Frontal cortex (tissue), 3 donors: ENCODE measurements at regions not wholly inside any gene's neighbourhood (a gene's known extent, or its start where the extent isn't known, plus 50 kb on each side); places are given as distances from the start of the nearest gene placed in this dataset.
"Not testable (repeated sequence)": the region's sequence is repeated elsewhere in the genome, so short reads cannot be mapped to it uniquely, and the experiment has no call there.

ENCODE experiments used
- DNase-seq, 2 donors: peaks; one replicate each; pipeline ENCODE4 v3.0.0; 2012; ENCODE audit warnings: low spot score in 2 of 2
- FAIRE-seq: peaks from 2 replicates; lab custom pipeline; 2012; peaks lifted over from hg19 to GRCh38; lab: Jason Lieb, UNC
- donor health status: control.
- donor health status: control.
- donor health status: control.

DNA sequence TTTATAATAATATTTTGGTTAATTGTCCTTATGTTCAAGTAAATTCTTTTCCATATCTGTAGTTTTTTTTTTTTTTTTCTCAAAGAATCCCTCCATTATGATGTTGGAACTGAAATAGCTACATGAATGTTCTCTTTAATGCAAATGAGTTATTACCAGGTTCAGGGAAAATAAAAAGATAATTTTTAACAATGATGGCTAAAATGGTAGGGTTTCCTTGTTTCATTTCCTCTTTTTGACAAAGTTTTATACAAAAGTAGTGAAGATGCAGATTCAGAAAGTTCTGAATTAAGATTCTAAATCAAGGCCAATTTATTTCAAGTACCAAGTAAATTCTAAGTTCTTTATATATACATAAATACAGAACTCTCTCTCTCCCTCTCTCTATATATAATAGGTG, 779.0 kb upstream of the INTU start:
- DNase-seq, result no peak
- no peak for FAIRE-seq

DNA sequence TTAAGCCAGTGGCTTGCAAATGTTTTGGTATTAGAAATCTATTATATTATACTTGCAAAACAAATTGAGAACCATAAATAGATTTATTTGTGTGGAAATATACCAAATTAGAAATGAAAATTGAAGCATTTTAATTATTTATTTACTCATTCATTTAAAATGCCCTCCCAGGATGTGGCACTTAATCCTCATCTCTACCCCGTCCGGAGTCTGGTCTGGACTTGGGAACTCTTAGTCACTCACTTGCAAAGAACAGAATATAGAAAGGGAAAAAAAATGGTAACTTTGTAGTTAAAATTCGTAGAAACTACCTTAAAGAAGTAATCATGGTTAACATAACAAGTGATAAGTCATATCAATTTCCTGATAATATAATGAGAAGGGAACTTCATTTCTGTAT, 775.9 kb upstream of the INTU start:
- no peak for DNase-seq
- no peak for FAIRE-seq

DNA sequence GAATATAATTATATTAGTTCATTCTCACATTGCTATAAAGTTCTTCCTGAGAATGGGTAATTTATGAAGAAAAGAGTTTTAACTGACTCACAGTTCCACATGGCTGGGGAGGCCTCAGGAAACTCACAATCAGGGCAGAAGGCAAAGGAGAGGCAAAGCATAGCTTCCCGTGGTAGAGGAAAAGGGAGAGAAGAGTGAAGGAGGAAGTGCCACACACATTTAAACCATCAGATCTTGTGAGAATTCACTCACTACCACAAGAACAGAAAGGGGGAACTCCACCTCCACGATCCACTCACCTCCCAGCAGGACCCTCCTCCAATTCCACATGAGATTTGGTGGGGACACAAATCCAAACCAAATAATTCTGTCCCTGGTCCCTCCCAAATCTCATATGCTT, 773.4 kb upstream of the INTU start:
- FAIRE-seq (no peak), DNase-seq (no peak)

DNA sequence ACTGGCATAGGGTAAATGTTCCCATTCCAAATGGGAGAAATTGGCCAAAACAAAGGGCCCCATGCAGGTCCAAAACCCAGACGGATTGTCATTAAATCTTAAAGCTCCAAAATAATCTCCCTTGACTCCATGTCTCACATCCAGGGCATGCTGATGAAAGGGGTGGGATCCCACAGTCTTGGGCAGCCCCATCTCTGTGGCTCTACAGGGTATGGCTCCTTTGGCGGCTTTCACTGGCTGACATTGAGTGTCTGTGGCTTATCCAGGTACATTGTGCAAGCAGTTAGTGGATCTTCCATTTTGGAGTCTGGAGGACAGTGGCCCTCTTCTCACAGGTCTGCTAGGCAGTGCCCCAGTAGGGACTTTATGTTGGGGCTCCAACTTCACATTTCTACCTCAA, 772.9 kb upstream of the INTU start:
- no peak for FAIRE-seq
- DNase-seq, result no peak

DNA sequence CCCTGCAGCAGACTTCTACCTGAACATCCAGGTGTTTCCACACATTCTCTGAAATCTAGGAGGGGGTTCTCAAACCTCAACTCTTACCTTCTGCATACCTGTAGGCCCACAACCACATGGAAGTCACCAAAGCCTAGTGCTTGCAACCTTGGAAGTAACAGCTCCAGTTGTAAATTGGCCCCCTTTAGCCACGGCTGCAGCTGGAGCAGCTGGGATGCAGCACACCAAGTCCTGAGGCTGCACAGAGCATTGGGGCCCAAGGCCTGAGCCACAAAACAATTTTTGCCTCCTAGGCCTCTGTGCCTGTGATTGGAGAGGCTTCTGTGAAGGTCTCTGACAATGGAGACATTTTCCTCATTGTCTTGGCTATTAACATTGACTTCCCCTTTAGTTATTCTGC, 772.4 kb upstream of the INTU start:
- FAIRE-seq (no peak), DNase-seq (no peak)

DNA sequence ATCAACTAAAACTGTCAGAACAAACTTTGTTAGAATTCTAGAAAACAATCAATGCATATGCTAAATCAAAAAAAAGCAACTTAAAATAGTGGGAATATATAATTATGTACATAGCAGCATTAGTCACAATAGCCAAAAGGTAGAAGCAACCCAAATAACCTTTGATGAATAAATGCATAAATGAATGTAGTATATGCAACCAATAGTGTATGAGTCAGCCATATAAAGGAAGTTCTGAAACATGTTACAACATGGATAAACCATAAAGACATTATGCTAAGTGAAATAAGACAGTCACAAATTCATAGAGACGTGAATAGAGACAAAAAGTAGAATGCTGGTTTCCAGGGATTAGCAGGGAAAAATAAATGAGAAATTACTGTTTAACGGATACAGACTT, 762.8 kb upstream of the INTU start:
- FAIRE-seq, result no peak
- no peak for DNase-seq

DNA sequence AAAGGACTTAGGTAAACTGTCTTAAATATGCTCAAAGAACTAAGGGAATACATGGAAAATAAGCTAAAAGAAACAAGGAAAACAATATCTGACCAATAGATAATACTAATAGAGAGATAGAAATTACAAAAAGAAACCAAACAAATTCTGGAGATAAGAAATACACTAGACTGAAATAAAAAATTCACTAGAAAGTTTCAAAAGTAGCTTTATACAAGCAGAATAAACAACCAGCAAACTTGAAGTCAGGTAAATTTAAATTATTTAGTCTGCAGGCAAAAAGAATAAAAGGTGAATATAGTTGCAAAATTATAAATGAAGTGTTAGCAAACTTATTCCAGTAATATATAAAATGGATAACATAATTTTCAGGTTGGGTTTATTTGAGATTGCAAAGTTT, 760.9 kb upstream of the INTU start:
- no peak for FAIRE-seq

DNA sequence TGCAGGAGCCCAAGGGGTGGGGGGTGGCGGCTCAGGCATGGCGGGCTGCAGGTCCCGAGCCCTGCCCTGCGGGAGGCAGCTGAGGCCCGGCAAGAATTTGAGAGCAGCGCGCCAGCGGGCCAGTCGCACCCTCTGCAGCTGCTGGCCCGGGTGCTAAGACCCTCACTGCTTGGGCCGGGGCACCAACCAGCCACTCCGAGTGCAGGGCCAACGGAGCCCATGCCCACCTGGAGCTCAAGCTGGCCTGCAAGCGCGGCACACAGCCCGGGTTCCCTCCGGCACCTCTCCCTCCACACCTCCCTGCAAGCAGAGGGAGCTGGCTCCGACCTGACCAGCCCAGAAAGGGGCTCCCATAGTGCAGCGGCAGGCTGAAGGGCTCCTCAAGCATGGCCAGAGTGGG, 758.2 kb upstream of the INTU start:
- FAIRE-seq, result no peak
- DNase-seq, result no peak

More for the DNA sequence above, 760.9 kb upstream of the INTU start:
- DNase-seq, result no peak

DNA sequence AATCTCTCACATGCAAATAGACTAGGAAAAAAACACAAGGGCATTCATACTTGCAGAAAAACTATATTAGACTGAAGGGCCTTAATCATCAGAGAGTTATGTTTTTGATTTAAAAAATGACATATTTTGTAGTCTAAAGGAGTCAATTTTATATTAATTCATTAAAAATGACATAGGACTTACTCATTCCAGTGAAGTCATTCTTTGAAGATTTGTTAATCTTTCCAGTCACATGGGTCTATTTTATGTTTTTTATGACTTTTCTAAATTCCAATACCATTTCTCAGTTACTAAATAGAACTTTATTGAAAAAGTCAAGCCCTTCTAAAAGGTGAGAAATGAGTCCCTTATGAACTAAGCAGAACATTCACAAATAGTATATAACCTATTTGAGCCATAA, 743.8 kb upstream of the INTU start:
- FAIRE-seq, result no peak
- no peak for DNase-seq

DNA sequence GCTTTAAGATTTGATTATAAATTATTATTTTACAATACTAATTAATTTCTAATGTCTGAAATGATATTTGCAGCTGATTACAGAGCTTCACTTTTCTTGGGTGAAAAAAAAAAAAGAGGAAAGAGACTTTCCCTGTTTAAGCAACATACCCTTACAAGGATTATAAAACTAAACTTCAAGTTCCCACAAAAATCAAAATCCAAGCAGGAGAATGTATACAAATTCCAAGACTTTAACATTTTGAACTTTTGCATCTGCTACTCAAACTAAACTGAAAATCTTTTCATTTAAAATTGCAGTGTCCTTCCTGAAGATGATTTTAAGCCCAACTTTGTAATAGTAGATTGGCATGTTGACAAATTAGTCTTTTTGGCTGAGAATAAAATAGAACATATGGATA, 742.4 kb upstream of the INTU start:
- no peak for FAIRE-seq
- no peak for DNase-seq

DNA sequence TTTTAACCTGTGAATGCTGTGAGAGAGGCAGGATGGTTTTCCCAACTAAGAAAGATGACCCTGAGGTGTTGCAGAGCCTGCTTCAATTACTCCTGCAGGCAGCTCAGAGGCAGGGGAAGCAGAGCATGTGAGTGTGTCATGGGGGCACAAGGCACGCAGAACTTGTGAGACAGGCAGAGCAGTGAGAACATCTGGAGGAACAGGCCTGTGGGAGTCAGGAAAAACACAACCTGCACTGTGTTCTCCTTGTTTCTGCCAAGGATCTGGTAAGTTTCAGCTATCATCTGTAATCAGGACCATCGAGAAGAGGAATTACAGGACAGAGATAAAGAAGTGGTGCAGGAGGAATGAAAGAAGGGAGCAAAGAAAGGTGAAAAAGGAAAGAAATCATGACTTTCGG, 741.8 kb upstream of the INTU start:
- FAIRE-seq (no peak), DNase-seq (no peak)

DNA sequence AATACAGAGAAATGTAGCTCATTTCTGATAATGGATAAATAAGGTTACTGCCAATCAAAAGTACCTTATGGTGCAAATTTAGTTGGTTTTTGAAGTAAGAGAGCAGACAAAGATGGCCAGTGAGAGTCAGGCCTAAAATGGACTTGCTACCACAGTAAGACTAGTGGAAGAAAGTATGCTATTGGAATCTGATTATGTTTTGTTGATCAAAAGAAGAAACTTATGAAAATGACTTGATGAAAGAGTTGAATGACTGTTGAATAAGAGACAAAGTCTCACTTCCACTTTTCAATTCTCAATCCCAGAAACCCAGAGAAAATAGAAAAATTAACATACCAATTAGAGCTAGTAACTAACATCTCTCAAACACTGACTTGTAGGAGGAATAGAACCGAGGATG, 737.8 kb upstream of the INTU start:
- DNase-seq (no peak), FAIRE-seq (no peak)

DNA sequence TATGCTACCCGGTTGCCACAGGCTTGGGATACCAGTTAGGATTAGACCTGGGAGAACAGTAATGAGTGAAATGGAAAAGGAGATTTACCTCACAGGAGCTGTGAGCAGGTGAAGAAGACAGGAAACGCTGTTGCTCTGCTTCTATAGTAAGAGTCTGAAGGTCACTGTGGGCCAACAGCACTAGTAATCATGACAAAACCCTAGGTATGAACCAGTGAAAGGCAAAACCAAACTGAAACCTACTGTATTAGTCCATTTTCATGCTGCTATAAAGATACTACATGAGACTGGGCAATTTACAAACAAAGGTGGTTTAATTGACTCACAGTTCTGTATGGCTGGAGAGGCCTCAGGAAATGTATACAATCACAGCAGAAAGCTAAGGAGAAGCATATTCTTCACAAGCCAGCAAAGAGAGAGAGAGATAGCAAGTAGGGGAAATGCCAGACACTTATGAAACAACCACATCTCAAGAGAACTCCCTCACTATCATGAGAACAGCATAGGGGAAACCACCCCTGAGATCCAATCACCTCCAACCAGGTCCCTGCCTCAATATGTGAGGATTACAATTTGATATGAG, 736.7 kb upstream of the INTU start:
- no peak for FAIRE-seq

DNA sequence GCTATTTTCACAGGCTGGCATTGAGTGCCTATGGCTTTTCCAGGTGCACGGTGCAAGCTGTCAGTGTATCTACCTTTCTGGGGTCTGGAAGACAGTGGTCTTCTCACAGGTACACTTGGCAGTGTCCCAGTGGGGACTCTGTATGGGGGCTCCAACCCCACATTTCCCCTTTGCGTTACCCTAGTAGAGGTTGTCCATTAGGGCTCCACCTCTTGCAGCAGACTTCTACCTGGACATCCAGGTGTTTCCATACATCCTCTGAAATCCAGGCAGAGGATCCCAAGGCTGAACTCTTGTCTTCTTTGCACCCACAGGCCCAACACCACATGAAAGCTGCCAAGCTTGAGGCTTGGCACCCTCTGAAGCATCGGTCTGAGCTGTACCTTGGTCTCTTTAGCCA, 735.7 kb upstream of the INTU start:
- DNase-seq (no peak), FAIRE-seq (no peak)

More for the DNA sequence above, 736.7 kb upstream of the INTU start:
- no peak for DNase-seq

DNA sequence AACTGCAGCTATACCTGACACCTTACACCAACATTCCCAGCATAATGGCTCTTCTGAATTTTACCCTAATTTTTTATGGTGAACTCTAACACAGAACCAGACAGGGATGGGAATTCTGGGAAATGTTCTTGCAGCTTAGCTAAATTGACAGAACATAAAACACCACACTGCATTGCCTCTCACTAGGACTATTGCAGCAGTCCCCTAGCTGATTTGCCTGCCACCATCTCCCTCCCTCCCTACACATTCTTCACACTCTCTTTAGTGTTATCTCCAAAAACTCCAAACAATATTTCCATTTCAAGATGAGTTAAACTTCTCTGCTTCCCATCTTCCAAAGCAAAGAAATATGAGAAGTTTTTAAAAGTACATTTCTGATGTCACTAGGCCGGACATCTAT, 733.9 kb upstream of the INTU start:
- FAIRE-seq (no peak), DNase-seq (no peak)

DNA sequence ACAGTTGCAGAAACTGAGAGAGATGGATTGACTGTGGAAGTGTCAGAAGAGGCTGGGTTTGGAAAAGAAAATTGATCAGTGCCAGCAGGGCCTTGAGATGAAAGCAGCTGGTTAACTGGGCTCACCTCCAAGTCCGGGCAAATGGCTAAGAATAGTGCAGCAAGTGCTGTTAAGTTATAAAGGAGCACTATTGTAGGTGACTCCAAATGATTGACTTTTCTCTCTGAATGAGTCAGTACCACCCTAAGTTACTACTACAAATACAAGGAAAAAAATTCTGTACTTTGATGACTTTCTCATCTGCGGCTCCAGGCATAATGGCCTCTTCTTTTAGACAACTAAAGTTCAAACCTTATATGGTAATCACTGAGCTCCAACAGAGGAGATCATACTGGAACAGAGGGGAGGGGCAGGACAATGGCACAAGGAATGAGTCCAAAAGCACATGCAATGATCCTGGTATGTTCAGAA, 733.4 kb upstream of the INTU start:
- no peak for FAIRE-seq
- DNase-seq, result no peak

DNA sequence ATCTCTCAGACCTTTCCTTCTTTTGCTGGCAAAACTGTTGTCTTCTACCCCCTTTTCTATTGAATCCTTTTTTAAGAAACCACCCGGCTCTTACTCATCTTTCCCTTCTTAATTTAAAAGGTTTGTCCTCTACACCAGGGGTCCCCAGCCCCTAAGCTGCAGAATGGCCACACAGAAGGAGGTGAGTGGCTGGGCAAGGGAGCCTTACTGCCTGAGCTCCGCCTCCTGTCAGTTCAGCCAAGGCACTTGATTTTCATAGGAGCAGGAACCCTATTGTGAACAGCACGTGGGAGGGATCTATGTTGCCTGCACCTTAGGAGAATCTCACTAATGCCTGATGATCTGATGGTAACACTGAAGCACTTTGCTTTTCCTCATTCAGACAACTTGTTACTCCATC, 726.3 kb upstream of the INTU start:
- no peak for FAIRE-seq
- DNase-seq, result no peak

DNA sequence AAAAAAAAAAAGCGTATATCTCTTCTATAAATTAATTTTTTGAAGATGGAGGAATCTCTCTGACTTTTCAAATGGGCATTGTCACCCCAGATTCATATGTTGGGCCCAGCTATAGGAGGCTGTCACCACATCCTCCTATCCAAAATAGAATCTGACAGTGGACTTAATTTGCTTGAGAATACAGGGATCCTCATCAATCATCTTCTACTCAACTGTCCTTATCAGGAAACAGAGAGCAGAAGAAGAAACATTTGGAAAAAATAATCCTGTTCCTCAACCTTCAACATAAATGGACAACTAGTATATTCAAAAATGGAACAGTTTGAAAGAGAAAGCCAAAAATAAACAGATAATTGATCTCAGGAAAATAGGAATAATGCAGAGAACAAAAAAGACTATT, 725.4 kb upstream of the INTU start:
- FAIRE-seq, result no peak
- no peak for DNase-seq

DNA sequence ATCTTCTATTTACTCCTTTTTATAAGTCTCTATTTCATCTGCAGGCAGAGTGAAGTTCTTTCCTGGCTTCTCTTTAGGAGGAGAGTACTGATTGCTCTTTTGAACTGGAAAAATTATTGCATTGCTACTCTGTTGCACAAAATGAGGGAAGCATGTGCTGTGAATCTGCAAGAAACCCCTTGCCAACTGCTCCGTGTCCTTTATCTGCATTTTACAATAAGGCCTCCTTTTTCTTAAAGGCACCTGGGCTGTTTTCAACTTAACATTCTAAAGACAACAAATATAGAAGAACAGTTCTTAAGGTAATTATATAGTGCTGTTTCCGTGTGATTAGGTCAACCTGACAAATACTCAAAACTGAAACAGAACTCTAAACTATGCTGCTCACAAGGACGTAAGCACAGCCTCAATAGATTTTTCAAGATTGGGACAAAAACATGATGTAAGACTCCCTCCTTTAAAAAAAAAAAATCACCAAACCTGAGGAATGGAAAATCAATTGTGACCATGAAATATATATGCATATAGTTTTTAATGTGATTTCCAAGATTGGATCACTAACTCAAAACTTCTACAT, 716.6 kb upstream of the INTU start:
- no peak for DNase-seq
- FAIRE-seq, result no peak

DNA sequence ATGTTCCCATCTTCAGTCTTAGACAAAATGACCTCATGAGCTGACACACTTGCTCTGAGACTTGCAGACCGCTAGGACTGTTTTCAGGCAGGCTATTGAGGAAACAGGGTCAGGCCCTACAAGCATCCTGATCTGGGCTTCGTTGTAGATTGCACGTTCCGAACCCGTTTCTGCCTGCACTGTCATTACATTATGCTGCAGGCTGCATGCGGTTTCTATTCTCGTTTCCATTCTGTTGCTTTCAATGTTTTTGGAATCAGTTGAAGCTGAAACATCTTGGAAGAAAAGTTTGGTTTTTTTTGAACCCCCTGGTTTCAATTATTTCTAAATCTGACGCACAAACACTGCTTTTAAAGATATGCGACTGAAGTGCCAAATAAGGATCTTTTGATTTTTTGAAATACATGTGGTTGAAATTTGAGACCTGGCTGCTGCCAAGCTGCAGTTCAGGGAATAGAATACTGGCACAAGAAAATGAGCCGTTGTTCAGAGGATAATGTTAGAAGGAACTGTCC, 716.1 kb upstream of the INTU start:
- no peak for DNase-seq
- no peak for FAIRE-seq

DNA sequence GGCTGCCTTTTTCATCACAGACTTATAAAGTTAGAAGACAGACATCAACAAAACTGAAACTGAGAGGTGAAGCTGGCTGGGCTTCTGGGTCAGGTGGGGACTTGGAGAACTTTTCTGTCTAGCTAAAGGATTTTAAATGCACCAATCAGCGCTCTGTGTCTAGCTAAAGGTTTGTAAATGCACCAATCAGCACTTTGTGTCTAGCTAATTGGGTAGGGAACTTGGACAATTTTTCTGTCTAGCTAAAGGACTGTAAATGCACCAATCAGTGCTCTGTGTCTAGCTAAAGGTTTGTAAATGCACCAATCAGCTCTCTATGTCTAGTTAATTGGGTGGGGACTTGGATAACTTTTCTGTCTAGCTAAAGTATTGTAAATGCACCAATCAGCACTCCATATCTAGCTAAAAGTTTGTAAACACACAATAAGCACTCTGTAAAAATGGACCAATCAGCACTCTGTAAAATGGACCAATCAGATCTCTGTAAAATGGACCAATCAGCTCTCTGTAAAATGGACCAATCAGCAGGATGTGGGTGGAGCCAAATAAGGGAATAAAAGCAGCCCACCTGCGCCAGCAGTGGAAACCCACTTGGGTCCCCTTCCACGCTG, 710.3 kb upstream of the INTU start:
- FAIRE-seq, result not testable (repeated sequence)

DNA sequence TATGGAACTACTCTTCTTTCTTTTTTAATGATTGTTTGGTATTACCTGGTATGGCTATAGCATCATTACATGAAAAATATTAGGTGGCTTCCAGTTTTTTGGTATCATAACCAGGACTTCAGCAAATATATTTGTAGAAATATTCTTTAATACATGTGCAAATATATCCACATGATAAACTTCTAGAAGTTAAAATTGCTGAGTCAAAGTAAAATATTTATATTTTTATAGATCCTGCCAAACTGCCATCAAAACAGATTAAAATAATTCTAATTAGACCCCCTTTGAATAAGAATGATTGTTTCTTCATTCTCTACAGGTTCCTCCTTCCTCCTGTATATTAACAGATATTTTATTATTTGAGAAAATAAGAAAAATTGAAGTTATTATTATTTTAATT, 708.5 kb upstream of the INTU start:
- no peak for DNase-seq
- FAIRE-seq, result no peak

More for the DNA sequence above, 710.3 kb upstream of the INTU start:
- DNase-seq, result not testable (repeated sequence)
